Urothelium cell line (cell line): ENCODE measurements at regions not wholly inside any gene's neighbourhood (a gene's known extent, or its start where the extent isn't known, plus 50 kb on each side); places are given as distances from the start of the nearest gene placed in this dataset.
"Not testable (repeated sequence)": the region's sequence is repeated elsewhere in the genome, so short reads cannot be mapped to it uniquely, and the experiment has no call there.

Experiments
- DNase-seq: peaks from one replicate; pipeline ENCODE4 v3.0.0; 2011; ENCODE audit warnings: low spot score, mixed read lengths
- FAIRE-seq: peaks from 2 replicates; lab custom pipeline; 2011; peaks lifted over from hg19 to GRCh38; lab: Jason Lieb, UNC

- FAIRE-seq (no peak), DNase-seq (no peak)
These were observed 87.7 kb downstream of the UTP18 start for GRCh38 chr17:51347851-51348584.

- FAIRE-seq (no peak), DNase-seq (no peak)
These were observed 90.7 kb downstream of the UTP18 start for GRCh38 chr17:51351080-51351479.

GRCh38 chr17:51351890-51352289, 91.5 kb downstream of the UTP18 start:
- no peak for FAIRE-seq

GRCh38 chr17:51352798-51353197, 92.5 kb downstream of the UTP18 start:
- no peak for DNase-seq
- FAIRE-seq: peak; percentile 9

More at GRCh38 chr17:51351890-51352289, 91.5 kb downstream of the UTP18 start:
- DNase-seq: no peak

- FAIRE-seq: no peak
- no peak for DNase-seq
These were observed 93.0 kb downstream of the UTP18 start for GRCh38 chr17:51353296-51353695.

GRCh38 chr17:51354936-51355335, 94.6 kb downstream of the UTP18 start:
- FAIRE-seq: no peak
- no peak for DNase-seq

GRCh38 chr17:51355441-51356410, 95.4 kb downstream of the UTP18 start:
- DNase-seq: no peak
- no peak for FAIRE-seq

GRCh38 chr17:51359055-51359454, 98.7 kb downstream of the UTP18 start:
- no peak for FAIRE-seq
- DNase-seq: no peak

- DNase-seq (no peak), FAIRE-seq (no peak)
These were observed 102.7 kb downstream of the UTP18 start for GRCh38 chr17:51362811-51363585.

- FAIRE-seq (no peak), DNase-seq (no peak)
These were observed 104.7 kb downstream of the UTP18 start for GRCh38 chr17:51365090-51365489.

- no peak for FAIRE-seq
- DNase-seq: no peak
These were observed 106.5 kb downstream of the UTP18 start for GRCh38 chr17:51366866-51367265.

- DNase-seq, FAIRE-seq: not testable (repeated sequence)
These were observed 107.5 kb downstream of the UTP18 start for GRCh38 chr17:51367836-51368235.

- DNase-seq: peak; percentile 87
- peak; percentile 86 for FAIRE-seq
These were observed 111.4 kb downstream of the UTP18 start for GRCh38 chr17:51371732-51372151.

- DNase-seq: peak; percentile 84
These were observed 112.1 kb downstream of the UTP18 start for GRCh38 chr17:51372345-51373004.

GRCh38 chr17:51373489-51374152, 113.3 kb downstream of the UTP18 start:
- FAIRE-seq: no peak
- no peak for DNase-seq

More at GRCh38 chr17:51372345-51373004, 112.1 kb downstream of the UTP18 start:
- no peak for FAIRE-seq

- no peak for DNase-seq
- no peak for FAIRE-seq
These were observed 113.9 kb downstream of the UTP18 start for GRCh38 chr17:51374209-51374608.

- FAIRE-seq (no peak), DNase-seq (no peak)
These were observed 115.4 kb downstream of the UTP18 start for GRCh38 chr17:51375771-51376170.

- DNase-seq (no peak), FAIRE-seq (no peak)
These were observed 116.4 kb downstream of the UTP18 start for GRCh38 chr17:51376739-51377138.

GRCh38 chr17:51381262-51381661, 120.9 kb downstream of the UTP18 start:
- no peak for DNase-seq
- no peak for FAIRE-seq

- FAIRE-seq: no peak
- DNase-seq: no peak
These were observed 124.9 kb downstream of the UTP18 start for GRCh38 chr17:51385208-51385607.
